Stimulated activated CD4-positive, alpha-beta T cell treated with anti-CD3 and anti-CD28 coated beads, Interleukin-1b, Interleukin-23, amount 100 ng/mL, for 24 hours (primary cell): ENCODE measurements at regions not wholly inside any gene's neighbourhood (a gene's known extent, or its start where the extent isn't known, plus 50 kb on each side); places are given as distances from the start of the nearest gene placed in this dataset.

Experiments
- DNase-seq, 4 experiments: peaks; one replicate each; pipeline ENCODE4 v3.0.0-alpha.2; 2020; ENCODE audit warnings: low read depth in 4 of 4, low spot score in 1 of 4

- DNase-seq: no peak
These were observed 124.4 kb upstream of the P2RY1 start for GRCh38 chr3:152710549-152710948.

DNA sequence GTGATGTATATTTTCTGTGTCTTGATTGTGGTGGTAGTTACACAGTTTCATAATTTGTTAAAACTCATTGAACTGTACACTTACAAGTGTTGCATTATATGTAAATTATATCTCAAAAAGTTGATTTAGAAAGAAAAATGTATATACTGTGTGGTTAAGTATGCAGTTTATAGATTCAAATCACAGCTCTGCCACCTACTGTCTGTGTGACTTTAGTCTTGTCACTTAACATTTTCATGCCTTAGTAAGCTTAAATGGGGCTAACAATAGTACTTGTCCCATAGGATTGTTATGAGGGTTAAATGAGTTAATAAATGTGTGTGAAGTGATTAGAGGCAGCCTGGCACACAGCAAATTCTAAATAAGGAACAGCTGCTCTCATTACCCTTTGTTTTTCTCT is 120.9 kb upstream of the P2RY1 start:
- DNase-seq: no peak

DNA sequence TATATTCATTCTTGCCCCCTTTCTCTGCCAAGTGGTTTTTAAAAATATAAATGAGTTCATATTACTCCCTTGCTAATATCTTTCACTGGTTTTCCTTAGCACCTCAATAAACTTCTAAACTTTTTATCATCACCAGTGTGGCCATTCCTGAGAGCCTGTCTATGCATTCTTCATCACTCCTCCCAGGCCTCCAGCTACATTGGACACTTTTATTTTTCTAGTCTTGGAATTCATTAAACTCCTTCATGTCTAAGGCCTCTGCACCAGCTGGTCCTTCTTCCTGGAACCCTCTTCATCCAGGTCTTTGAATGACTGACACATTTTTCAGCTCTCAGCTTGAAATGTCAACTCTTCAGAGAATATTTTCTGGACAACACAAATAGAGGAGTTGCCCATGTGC is 120.4 kb upstream of the P2RY1 start:
- no peak for DNase-seq

DNA sequence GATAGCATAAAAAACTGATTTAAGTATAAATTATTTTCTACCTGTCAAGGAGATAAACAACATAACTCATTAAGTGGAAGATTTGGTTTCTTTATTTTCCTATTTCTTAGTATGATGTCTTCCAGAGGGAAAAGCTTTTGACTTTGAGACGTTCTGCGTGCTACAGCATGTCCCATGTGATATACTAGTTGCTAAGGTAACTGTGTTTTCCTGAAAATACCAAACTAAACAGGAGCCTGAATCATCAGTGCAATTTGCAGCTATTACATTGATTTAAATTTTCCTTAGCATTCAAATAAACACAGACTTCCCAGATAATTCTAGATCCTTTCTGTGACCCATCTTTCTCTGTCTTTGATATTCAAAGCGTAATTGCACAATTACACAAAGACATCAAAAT is 117.7 kb upstream of the P2RY1 start:
- no peak for DNase-seq

GRCh38 chr3:152718810-152719209 is 116.1 kb upstream of the P2RY1 start:
- DNase-seq: no peak

- DNase-seq: no peak
These were observed 115.7 kb upstream of the P2RY1 start for GRCh38 chr3:152719264-152719663.

GRCh38 chr3:152720951-152721718 is 113.8 kb upstream of the P2RY1 start:
- DNase-seq: no peak

DNA sequence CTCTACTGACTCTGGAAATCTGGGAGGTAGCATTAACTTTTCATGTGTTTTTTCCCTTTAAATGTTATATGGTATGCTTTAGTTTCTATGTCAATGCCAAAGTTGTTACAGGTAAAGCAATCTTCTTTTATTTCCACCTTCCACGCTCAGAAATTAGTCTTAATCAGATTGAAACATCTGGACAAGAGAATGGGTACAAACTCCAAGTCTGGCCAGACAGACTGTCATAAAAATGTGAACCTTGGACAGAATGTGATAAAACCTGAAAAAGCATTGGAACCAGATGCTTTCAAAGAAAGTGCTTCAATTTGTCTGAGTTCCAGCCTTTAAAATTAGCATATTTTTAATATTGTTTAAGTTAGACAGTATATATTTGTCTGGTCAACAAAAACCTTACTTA is 110.7 kb upstream of the P2RY1 start:
- DNase-seq: no peak

- no peak for DNase-seq
These were observed 106.5 kb upstream of the P2RY1 start for GRCh38 chr3:152728231-152728980.

GRCh38 chr3:152729906-152730305 is 105.0 kb upstream of the P2RY1 start:
- no peak for DNase-seq

DNA sequence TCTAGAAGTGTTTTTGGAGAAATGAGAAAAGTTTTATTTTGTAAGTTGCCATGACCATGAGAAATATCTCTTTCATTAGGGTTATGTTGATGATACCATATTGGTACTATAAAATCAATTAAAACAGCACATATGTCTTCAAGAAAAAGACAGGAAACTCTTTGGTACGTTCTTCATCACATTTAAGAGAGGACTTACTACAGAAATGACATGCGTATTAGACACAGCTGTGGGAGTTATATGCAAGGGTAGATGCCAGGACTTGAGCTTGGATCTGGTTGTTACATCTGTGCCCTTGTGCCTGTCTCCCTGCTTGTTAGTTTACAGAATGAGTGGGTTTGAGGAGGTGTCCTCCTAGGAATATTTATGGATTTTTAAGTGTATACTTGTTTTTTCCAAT is 103.4 kb upstream of the P2RY1 start:
- no peak for DNase-seq

- no peak for DNase-seq
These were observed 101.3 kb upstream of the P2RY1 start for GRCh38 chr3:152733584-152734119.

DNA sequence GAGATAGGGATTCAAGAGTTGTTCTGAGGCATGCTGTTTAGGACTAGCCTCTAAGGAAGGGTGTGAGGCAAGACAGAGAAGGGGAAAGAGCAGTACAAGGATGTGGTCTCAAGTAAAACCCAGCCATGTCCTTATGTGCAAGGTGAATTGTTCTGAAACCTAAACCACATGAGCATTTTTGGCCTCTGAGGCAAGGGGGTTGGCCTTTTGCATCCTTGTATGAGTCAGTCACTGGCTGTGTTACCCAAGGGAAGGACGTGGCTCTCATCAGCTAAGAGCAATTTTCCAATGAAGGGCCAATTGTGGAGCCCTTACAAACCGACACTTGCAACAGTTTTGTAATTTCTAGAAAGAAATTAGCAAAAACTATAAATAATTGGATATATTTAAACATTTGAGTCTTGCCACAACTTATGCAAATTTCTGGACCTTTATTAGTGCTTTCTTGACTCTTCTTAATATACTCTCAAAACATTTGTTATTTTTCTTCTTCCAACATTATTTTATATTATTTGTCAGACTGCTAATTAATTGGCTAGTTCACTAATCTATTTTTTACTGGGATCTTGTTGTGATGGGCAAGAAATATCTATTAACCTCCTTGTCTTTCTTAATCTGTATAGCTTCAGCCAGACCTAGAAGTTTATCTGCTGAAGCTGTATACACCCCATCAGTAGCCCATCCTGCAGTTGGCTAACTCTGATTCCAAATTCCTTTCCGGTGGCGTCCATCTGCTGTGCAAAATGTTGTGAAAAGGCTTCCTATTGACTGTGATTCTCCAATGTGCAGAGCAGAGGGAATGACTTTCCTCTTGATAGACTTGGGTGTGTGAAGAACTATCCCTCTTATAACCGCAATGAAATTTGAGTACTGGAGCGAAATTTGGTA is 97.7 kb upstream of the P2RY1 start:
- DNase-seq: no peak

GRCh38 chr3:152738656-152739055 is 96.3 kb upstream of the P2RY1 start:
- no peak for DNase-seq

- DNase-seq: no peak
These were observed 92.3 kb upstream of the P2RY1 start for GRCh38 chr3:152742368-152743347.

- no peak for DNase-seq
These were observed 89.3 kb upstream of the P2RY1 start for GRCh38 chr3:152745646-152746045.

DNA sequence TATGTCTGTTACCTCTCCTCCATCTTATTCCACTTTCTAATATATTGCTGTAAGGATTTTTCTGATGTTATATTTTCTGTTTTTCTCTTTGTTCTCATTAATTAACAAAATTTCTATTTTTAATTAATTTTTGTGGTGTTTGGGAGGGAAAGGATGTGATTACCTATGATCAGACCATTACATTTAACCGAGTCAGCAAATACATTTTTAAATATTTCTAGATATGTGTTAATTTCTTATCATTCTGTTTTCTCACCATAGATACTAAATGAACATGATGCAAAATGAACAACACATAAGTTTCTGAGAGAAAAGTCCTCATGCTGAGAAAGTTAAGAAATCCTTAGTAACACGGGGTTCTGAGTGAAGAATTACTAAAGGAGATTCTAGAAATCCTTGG is 80.6 kb upstream of the P2RY1 start:
- no peak for DNase-seq

- no peak for DNase-seq
These were observed 78.1 kb upstream of the P2RY1 start for GRCh38 chr3:152756807-152757206.

DNA sequence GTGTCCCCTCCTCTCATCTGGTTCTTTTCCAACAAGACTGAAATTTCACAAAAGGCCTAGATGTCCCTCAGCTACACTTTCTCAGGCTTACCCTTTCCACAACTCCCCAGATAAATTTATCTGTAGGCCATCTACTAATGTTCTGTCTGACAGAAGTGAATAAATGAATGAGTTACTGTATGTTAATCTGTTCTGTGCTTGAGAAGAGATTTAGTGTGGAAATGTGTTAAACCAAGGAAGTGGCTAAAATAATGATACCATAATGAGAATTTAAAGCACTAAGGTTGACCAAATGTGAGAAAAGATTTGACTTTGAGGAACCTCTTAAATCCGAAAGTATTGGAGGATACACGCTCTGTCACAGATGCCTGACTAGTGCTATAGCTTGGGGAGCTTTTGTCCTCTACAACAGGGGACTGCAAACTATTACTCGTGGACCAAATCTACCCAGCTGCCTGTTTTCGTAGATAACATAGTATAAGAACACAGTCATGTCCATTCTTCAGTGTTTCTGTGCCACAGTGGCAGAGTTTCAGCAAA is 74.8 kb upstream of the P2RY1 start:
- DNase-seq: no peak

GRCh38 chr3:152760591-152760990 is 74.3 kb upstream of the P2RY1 start:
- no peak for DNase-seq
